ENCODE measurements at regions not wholly inside any gene's neighbourhood (a gene's known extent, or its start where the extent isn't known, plus 50 kb on each side); places are given as distances from the start of the nearest gene placed in this dataset.
A peak's percentile ranks its signal among the peaks of the same experiment; 100 is the strongest.
"Not testable (repeated sequence)": the region's sequence is repeated elsewhere in the genome, so short reads cannot be mapped to it uniquely, and the experiment has no call there.

DNA sequence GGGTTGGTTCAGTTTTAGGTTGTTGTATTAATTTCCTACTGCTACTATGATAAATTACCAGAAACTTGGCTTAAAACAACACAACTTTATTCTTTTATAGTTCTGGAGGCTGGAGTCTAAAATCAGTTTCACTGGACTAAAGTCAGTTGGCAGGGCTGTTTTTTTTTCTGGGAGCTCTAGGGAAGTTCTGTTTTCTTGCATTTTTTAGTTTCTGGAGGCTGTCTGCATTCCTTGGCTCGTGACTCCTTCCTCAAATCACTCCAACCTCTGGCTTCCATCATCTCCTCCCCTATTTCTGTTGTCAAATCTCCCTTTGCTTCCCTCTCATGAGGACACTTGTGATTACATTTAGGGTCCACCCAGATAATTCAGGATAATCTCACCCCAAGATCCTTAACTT lies 51.3 kb upstream of the SUB1 start:
- DNase-seq, result no peak

- no peak for DNase-seq
Observed at GRCh38 chr5:32531885-32532520, 53.4 kb upstream of the SUB1 start.

DNA sequence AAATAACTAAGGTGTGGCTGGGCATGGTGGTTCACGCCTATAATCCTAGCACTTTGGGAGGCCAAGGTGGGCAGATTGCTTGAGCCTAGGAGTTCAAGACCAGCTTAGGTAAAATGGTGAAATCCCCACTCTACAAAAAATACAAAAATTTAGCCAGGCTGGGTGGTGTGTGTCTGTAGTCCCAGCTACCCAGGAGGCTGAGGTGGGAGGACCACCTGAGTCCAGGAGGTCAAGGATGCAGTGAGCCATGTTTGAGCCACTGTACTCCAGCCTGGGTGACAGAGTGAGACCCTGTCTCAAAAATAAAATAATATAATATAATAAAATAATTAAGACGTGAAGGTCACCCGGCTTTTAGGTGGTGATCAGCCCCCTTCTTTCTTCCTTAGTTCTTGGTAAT lies 58.0 kb upstream of the SUB1 start:
- not testable (repeated sequence) for DNase-seq

GRCh38 chr5:32526810-32527209 lies 58.5 kb upstream of the SUB1 start:
- no peak for DNase-seq

- DNase-seq, result no peak
Observed at GRCh38 chr5:32523625-32524024, 61.7 kb upstream of the SUB1 start.

DNA sequence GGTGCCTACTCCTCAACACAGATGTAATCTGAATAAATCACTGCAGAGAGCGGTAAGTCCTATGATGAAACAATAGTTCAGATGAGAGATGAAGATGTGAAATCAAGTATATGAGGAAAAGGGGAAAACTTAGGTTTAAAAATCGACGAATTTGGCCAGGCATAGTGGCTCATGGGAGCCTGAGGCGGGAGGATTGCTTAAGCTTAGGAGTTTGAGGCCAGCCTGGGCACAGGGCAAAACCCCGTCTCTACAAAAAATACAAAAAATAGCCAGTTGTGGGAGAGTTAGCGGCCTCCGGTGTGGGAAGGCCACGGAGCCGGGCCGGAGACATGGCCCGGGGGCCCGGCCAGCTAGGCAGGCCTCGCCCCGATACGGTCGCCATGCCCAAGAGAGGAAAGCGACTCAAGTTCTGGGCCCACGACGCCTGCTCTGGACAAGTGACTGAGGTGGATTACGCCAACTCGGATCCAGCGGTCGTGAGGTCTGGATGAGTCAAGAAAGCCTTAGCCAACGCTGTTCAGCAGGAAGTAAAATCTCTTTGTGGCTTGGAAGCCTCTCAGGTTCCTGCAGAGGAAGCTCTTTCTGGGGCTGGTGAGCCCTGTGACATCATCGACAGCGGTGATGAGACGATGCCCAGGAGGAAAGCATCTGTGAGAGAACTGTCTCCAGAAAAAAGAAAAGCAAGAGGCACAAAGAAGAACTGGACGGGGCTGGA lies 62.8 kb upstream of the SUB1 start:
- DNase-seq, result no peak

GRCh38 chr5:32521481-32521880 lies 63.9 kb upstream of the SUB1 start:
- DNase-seq, result no peak

GRCh38 chr5:32520972-32521371 lies 64.4 kb upstream of the SUB1 start:
- DNase-seq, result no peak

DNA sequence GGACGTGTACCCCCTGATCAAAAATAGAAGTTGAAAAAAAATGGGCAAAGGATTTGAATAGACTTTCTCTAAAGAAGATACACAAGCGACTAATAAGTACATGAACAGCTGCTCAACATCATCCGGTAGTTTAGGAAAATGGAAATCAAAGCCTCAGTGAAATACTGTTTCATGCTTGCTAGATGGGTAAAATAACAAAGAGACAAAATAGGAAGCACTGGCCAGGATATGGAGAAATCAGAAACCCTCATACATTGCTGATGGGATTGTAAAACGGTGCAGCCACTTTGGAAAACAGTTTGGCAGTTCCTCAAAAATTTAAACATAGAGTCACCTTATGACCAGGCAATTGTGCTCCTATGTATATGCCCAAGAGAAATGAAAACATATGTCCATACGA lies 65.0 kb upstream of the SUB1 start:
- no peak for DNase-seq

GRCh38 chr5:32519508-32519907 lies 65.8 kb upstream of the SUB1 start:
- no peak for DNase-seq

DNA sequence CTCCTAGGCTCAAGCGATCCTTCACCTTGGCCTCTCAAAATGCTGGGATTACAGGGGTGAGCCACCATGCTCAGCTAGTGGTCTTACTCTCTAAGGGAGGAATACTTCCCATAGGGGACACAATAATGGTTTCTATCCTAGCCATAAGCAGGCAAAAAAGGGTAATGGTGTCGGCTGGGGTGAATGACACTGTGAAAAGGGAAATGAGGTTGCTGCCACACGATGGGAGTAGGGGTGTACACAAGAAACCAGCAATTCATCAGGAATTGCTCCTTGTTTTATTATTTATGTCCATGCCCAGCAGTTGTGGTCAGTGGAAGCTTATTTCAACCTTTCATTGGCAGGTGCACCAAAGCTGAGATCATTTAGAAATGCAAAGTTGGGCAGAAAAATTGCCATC lies 70.3 kb upstream of the ZFR start:
- DNase-seq, result no peak

- DNase-seq, result no peak
Observed at GRCh38 chr5:32512926-32513325, 68.4 kb upstream of the ZFR start.

GRCh38 chr5:32511776-32512374 lies 67.3 kb upstream of the ZFR start:
- no peak for DNase-seq

DNA sequence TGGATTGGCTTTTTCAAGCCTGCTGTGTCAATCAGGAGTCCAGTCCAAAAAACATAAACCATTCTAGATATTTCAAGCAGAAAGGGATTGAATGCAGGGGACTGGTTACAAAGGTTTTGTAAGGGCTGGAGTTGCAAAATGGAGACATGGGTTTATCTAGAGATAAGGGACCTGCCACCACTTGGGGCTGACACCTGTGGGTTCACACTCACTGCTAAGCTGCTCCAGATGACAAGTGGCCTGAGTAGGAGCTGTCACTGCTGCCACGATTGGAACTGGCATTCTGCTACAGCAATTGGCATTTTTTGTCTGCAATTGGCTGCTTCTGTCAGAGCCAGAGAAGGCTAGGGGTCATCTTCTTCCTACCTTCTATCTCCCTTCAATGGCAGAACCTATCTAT lies 66.3 kb upstream of the ZFR start:
- DNase-seq, result no peak

DNA sequence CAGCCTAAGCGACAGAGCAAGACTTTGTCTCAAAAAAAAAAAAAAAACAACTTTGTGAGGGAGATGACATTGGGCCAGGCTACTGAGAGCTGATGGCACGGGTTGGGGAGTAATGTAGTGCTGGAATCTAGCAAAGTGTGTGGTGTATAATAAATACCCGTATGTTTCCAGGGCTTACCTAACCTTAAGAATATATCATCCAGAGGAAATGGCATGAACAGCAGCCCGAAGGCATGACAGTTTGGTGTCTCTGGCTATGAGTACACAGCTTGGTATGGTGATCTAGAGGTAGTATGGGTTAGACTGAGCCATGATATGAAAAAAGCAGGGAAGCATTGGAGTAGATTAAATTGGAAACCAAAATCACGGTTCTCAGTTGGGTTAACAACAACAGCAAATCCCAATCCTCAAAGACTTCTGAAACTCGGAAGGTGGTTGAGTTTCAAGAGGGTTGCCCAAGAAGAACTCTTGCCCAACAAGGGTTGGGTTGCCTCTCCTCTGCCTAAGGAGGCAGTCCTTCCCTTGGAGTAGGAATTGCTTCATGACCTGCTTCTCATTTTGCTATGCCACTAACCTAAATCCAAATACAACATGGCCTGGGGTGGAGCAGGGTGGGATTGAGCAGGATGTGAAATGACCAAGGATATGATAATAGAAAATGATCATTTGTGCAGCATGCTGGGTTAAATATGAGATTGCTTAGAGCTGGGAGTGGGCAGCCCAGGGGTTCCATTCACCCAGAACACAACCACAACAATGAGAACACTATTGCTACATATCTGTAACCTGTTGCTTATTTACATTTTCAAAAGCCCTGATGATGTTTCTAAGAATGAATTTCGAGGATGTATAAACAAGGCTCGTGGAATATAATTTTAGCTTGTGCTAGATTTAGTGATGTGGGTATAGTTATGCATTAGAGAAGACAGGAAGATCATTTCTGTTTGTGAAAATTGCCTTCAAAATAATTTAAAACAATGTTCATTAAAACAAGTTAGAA lies 64.6 kb upstream of the ZFR start:
- DNase-seq, result no peak

DNA sequence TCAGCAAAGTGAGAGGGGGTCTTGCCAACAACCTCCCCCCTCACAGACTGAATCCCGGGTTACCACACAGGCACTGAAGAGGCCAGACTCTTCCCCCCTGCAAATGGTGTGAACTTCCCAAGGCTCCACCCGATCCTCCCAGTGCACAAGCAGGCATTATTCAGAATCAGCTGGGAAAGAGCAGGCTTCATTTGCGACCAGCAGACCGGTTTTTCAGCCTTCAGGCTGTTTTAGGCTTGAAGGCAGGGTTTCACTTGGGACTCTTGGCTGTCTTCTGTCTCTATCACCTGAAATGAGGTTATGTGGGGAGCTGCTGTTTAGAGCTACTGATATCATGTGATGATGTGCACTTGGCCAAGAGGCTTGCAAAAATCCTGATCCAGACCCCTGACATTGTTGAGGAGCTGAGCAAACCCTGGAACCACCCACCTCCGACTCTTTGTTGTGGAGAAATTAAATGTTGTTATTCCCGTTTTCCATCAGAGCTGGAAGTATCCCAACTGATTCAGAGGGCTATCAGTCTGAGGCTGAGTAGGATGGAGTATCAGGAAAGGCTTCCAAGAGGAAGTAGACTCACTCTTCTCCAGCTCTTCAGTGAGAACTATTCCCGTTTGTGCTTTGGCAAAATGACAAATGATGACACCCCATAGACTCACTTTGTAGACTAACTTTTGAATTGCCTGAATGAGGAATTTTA lies 63.3 kb upstream of the ZFR start:
- no peak for DNase-seq

- DNase-seq, result no peak
Observed at GRCh38 chr5:32506799-32507198, 62.3 kb upstream of the ZFR start.

DNA sequence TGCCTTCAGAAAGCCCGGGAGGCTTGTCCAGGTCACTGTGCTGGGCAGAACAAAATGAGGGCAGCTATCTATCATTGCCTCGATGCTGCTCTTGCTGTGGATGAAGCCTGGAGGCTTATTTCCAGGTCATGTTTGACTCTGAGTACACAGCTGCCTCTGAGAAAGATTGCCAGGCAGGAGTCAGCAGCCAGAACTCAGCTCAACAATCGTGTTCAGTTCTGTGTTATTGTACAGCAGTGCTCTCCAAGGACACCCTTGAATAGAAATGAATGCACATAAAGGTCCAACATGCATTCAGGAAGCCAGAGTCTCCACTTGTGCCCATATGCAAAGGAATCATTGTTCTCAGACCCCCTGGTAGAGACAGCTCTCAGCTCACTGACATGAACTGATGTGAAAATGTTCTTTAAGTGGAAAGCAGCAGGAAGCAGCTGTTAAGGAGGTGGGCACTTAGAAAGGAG lies 61.7 kb upstream of the ZFR start:
- DNase-seq, result peak; percentile 22

DNA sequence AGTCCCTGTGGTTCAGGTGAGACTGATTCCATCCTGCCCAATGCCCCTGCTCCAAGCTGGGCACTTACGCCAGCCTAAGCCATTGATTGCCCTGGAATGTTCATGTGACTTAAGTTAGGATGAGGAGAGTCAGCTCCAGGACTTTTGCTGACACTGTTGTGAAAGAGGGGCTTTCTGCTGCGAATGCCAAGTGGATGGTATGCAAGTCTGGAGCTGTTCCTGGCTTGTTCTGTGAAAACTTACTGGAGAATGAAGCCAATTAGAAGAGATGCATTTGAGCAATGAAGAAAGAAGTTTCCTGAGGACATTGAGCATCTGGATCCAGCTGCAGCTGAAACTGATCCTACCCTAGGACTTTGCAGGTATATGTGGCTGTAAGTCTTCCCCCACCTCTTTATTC lies 61.2 kb upstream of the ZFR start:
- no peak for DNase-seq

GRCh38 chr5:32504989-32505596 lies 60.6 kb upstream of the ZFR start:
- peak; percentile 51 for DNase-seq

DNA sequence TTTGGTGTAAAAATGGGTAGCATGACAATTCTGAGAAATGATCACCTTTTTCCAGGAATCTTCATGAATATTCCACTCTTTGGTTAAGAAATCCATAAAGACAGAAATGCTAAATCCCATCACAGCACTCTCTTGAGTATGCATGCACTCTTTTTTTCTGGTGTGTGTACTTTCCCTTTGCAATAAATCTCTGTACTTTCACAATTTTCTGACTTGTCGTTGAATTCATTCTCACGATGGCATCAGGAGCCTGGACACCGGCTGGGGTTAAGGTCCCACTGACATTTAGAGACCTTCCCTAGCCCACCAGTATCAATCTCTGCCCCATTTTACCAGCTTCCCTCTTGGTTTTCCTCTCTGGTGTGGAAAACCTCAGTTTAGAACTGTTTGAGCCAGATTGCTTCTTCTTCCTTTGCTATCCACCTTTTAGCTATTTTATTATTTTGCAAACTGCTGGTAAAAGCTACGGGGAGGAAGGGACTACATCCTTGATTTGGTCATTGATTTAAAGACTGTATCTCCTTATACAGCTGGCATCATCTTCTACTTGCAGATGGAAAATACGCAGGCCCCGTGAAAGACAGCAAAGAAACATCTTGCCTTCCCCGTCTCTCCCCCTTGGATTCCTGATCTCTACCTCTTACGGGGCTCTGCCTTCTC lies 59.9 kb upstream of the ZFR start:
- no peak for DNase-seq

DNA sequence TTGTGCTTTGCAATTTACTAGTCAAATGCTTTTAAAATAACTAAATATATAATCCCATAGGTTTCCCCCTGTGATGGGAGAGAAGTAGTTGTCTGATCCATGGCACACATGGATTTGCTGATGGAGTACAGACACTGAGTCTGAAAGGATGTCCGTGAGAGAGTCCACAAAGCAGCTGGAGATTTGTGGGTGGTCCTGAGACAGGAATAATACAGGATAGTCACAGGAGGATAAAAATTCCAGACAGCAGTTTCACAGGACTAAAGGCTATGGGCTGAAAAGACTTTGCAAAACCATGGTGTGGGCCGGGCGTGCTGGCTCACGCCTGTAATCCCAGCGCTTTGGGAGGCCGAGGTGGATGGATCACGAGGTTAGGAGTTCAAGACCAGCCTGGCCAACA lies 58.7 kb upstream of the ZFR start:
- DNase-seq, result no peak

Measured in DMS79 treated with DMSO at 0.1 percent for 48 hours (cell line).